ENCODE measurements at regions not wholly inside any gene's neighbourhood (a gene's known extent, or its start where the extent isn't known, plus 50 kb on each side); places are given as distances from the start of the nearest gene placed in this dataset.

GRCh38 chr3:103057003-103057402, 622.2 kb downstream of the ZPLD1 start:
- Histone ChIP-seq H2BK120ac (ENCODE audit: low read depth, low read length, poor library complexity, severe bottlenecking) (no peak overlapping the region), H2BK12ac (ENCODE audit: insufficient read length, low read depth, low read length) (no peak overlapping the region), H3K18ac (ENCODE audit: insufficient read length, low read depth, low read length) (no peak overlapping the region), H3K23ac (ENCODE audit: insufficient read length, low read depth, low read length) (no peak overlapping the region), H2AK5ac (ENCODE audit: insufficient read length, low read length) (no peak overlapping the region), H3T11ph (ENCODE audit: low read length) (no peak overlapping the region), H2BK20ac (ENCODE audit: low read depth, low read length, poor library complexity, severe bottlenecking) (no peak overlapping the region), H2BK15ac (ENCODE audit: low read depth, low read length) (no peak overlapping the region), H3K56ac (ENCODE audit: insufficient read length, low read depth, low read length) (no peak overlapping the region), H4K91ac (ENCODE audit: insufficient read length, low read depth, low read length) (no peak overlapping the region), H3K14ac (ENCODE audit: insufficient read depth, low read length) (no peak overlapping the region), H3K27ac (ENCODE audit: insufficient read length, low read depth, low read length) (no peak overlapping the region), H3K79me2 (ENCODE audit: insufficient read depth, low read length) (no peaks in the 10 kb centered on the region), H3K9me3 (ENCODE audit: control insufficient read depth, low read depth, low read length) (no peaks in the 10 kb centered on the region), H4K5ac (ENCODE audit: insufficient read length, low read depth, low read length) (no peak overlapping the region), H3K4ac (ENCODE audit: low read depth, low read length) (no peak overlapping the region), H4K8ac (replicated peaks; ENCODE audit: insufficient read length, low read depth, low read length) (no peak overlapping the region), H3K4me1 (ENCODE audit: insufficient read depth, low read length) (no peaks in the 10 kb centered on the region), H2BK5ac (ENCODE audit: insufficient read length, low read length) (no peak overlapping the region), H3K23me2 (ENCODE audit: insufficient read length, low read depth, low read length, poor library complexity, severe bottlenecking) (no peaks in the 10 kb centered on the region), H3K27me3 (ENCODE audit: insufficient read depth, low read length) (no peaks in the 10 kb centered on the region), H3K4me2 (ENCODE audit: insufficient read depth, insufficient read length, low read length) (no peak overlapping the region), H4K20me1 (ENCODE audit: control insufficient read depth, insufficient read depth, insufficient read length) (no peaks in the 10 kb centered on the region), H3K79me1 (ENCODE audit: insufficient read depth, low read depth, low read length, poor library complexity, severe bottlenecking) (no peaks in the 10 kb centered on the region), H3K9ac (ENCODE audit: extremely low read depth, insufficient read length, low read length) (no peak overlapping the region), H2AFZ (ENCODE audit: low read length) (no peak overlapping the region)
- WGBS (ENCODE audit: extremely low coverage, insufficient read length, low lambda C conversion rate), result no CpG with 5 or more reads among the region's 6 CpGs
- no peaks in the 10 kb centered on the region for H3K9me3 Mint-ChIP-seq
- TF ChIP-seq, protein P1, sequence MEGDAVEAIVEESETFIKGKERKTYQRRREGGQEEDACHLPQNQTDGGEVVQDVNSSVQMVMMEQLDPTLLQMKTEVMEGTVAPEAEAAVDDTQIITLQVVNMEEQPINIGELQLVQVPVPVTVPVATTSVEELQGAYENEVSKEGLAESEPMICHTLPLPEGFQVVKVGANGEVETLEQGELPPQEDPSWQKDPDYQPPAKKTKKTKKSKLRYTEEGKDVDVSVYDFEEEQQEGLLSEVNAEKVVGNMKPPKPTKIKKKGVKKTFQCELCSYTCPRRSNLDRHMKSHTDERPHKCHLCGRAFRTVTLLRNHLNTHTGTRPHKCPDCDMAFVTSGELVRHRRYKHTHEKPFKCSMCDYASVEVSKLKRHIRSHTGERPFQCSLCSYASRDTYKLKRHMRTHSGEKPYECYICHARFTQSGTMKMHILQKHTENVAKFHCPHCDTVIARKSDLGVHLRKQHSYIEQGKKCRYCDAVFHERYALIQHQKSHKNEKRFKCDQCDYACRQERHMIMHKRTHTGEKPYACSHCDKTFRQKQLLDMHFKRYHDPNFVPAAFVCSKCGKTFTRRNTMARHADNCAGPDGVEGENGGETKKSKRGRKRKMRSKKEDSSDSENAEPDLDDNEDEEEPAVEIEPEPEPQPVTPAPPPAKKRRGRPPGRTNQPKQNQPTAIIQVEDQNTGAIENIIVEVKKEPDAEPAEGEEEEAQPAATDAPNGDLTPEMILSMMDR (conservative IDR thresholded peaks at IDR 0.05), result no peak
- H3K4me1 Mint-ChIP-seq, result peaks cover 3% of the 10 kb centered on the region in 2 experiments; a peak in 3 of 4 replicates
- DNase-seq, result no peak
- H3K4me3 Mint-ChIP-seq, result no peak overlapping the region
- H3K27me3 Mint-ChIP-seq (ENCODE audit: low read depth), result no peaks in the 10 kb centered on the region
- H3K36me3 Mint-ChIP-seq (ENCODE audit: insufficient read depth in 1 of 3, low read depth in 3 of 3), result no peaks in the 10 kb centered on the region
- peak overlapping the region in 2 of 3 experiments; percentile 2 to 5; a peak in 1 of 7 replicates for H3K27ac Mint-ChIP-seq
